NCI-H2107 (cell line): ENCODE measurements at regions not wholly inside any gene's neighbourhood (a gene's known extent, or its start where the extent isn't known, plus 50 kb on each side); places are given as distances from the start of the nearest gene placed in this dataset.

Experiments used
- DNase-seq: peaks from one replicate; lab custom pipeline; 2025; lab: John Stamatoyannopoulos, UW

GRCh38 chr18:59963229-59963628 is 63.4 kb downstream of the PMAIP1 start:
- DNase-seq = no peak

- DNase-seq = no peak
Observed at GRCh38 chr18:59961070-59961469, 61.3 kb downstream of the PMAIP1 start.

- no peak for DNase-seq
Observed at GRCh38 chr18:59960272-59960671, 60.5 kb downstream of the PMAIP1 start.

GRCh38 chr18:59959606-59960005 is 59.8 kb downstream of the PMAIP1 start:
- DNase-seq = no peak

- no peak for DNase-seq
Observed at GRCh38 chr18:59959073-59959472, 59.3 kb downstream of the PMAIP1 start.

- DNase-seq = peak; percentile 96
Observed at GRCh38 chr18:59957957-59958356, 58.2 kb downstream of the PMAIP1 start.

GRCh38 chr18:59954755-59955156 is 55.0 kb downstream of the PMAIP1 start:
- no peak for DNase-seq

- DNase-seq = no peak
Observed at GRCh38 chr18:59954241-59954640, 54.4 kb downstream of the PMAIP1 start.
